ENCODE measurements at regions not wholly inside any gene's neighbourhood (a gene's known extent, or its start where the extent isn't known, plus 50 kb on each side); places are given as distances from the start of the nearest gene placed in this dataset.

- no peak overlapping the region for H2AK5ac ChIP-seq (ENCODE audit: low read depth, low read length)
- H4K8ac ChIP-seq (ENCODE audit: low read depth, low read length): no peak overlapping the region
- H4K91ac ChIP-seq (ENCODE audit: low read depth, low read length, poor library complexity): no peak overlapping the region
- H3K36me3 ChIP-seq (replicated peaks in 1 of 2; ENCODE audit: control insufficient read depth in 2 of 2, insufficient read depth in 2 of 2, low read length in 2 of 2): no peaks in the 10 kb centered on the region
- no peak overlapping the region for H3K4me2 ChIP-seq (ENCODE audit: insufficient read depth, low read length, poor library complexity, severe bottlenecking)
- no peak overlapping the region for H3K27ac ChIP-seq (replicated peaks; ENCODE audit: low read length)
- peaks cover 0 to 6% (median 0%) of the 10 kb centered on the region in 3 experiments for H3K27me3 ChIP-seq (ENCODE audit: control insufficient read depth in 3 of 3, insufficient read depth in 3 of 3, low read depth in 1 of 3, low read length in 3 of 3)
- H3K4me3 ChIP-seq (ENCODE audit: low read length in 2 of 2): no peak overlapping the region
- H3K79me1 ChIP-seq (ENCODE audit: low read depth, low read length): no peaks in the 10 kb centered on the region
- no peak overlapping the region for H2BK12ac ChIP-seq (ENCODE audit: low read length)
- H3K18ac ChIP-seq (ENCODE audit: low read length): no peak overlapping the region
- H2BK5ac ChIP-seq (ENCODE audit: low read length): no peak overlapping the region
- H3K14ac ChIP-seq (ENCODE audit: low read length): no peak overlapping the region
- no peak overlapping the region for H2AFZ ChIP-seq (ENCODE audit: low read length)
- WGBS, 2 donors (ENCODE audit: extremely low coverage in 2 of 2, insufficient read length in 2 of 2, insufficient replicate concordance in 1 of 2): no CpG with 5 or more reads among the region's 9 CpGs
- H3K23ac ChIP-seq (ENCODE audit: low read depth, low read length, poor library complexity): no peak overlapping the region
- no peak overlapping the region for H3K4ac ChIP-seq (ENCODE audit: low read length)
- H2BK120ac ChIP-seq (ENCODE audit: low read depth, low read length): no peak overlapping the region
- DNase-seq (ENCODE audit: low spot score): no peak
- H2BK15ac ChIP-seq (ENCODE audit: low read length): no peak overlapping the region
- no peak overlapping the region for H3K9ac ChIP-seq (ENCODE audit: low read depth, low read length, poor library complexity)
- H3K9me3 ChIP-seq (replicated peaks in 1 of 2; ENCODE audit: control insufficient read depth in 2 of 2, insufficient read depth in 1 of 2, low read depth in 1 of 2, low read length in 2 of 2): peaks cover 0 to 2% of the 10 kb centered on the region in 2 donors
- H3K4me1 ChIP-seq (ENCODE audit: control insufficient read depth in 2 of 2, insufficient read depth in 1 of 2, low read depth in 1 of 2, low read length in 2 of 2): no peaks in the 10 kb centered on the region
Measured at GRCh38 chr7:156534925-156535324, 105.6 kb upstream of the RNF32 start.

GRCh38 chr7:156533964-156534363 is 106.6 kb upstream of the RNF32 start:
- H2BK12ac ChIP-seq (ENCODE audit: low read length): no peak overlapping the region
- H3K79me1 ChIP-seq (ENCODE audit: low read depth, low read length): no peaks in the 10 kb centered on the region
- H4K91ac ChIP-seq (ENCODE audit: low read depth, low read length, poor library complexity): no peak overlapping the region
- H2AFZ ChIP-seq (ENCODE audit: low read length): no peak overlapping the region
- H3K36me3 ChIP-seq (replicated peaks in 1 of 2; ENCODE audit: control insufficient read depth in 2 of 2, insufficient read depth in 2 of 2, low read length in 2 of 2): no peaks in the 10 kb centered on the region
- no peak for DNase-seq (ENCODE audit: low spot score)
- no peak overlapping the region for H3K27ac ChIP-seq (replicated peaks; ENCODE audit: low read length)
- H3K4ac ChIP-seq (ENCODE audit: low read length): no peak overlapping the region
- H3K14ac ChIP-seq (ENCODE audit: low read length): peak overlapping the region; percentile 58
- no peak overlapping the region for H3K23ac ChIP-seq (ENCODE audit: low read depth, low read length, poor library complexity)
- no peak overlapping the region for H3K4me2 ChIP-seq (ENCODE audit: insufficient read depth, low read length, poor library complexity, severe bottlenecking)
- peak overlapping the region; percentile 56 for H2AK5ac ChIP-seq (ENCODE audit: low read depth, low read length)
- peaks cover 0 to 6% (median 0%) of the 10 kb centered on the region in 3 experiments for H3K27me3 ChIP-seq (ENCODE audit: control insufficient read depth in 3 of 3, insufficient read depth in 3 of 3, low read depth in 1 of 3, low read length in 3 of 3)
- H2BK5ac ChIP-seq (ENCODE audit: low read length): no peak overlapping the region
- H3K4me1 ChIP-seq (ENCODE audit: control insufficient read depth in 2 of 2, insufficient read depth in 1 of 2, low read depth in 1 of 2, low read length in 2 of 2): no peaks in the 10 kb centered on the region
- H3K9ac ChIP-seq (ENCODE audit: low read depth, low read length, poor library complexity): peak overlapping the region; percentile 50
- H2BK120ac ChIP-seq (ENCODE audit: low read depth, low read length): no peak overlapping the region
- no peak overlapping the region for H3K4me3 ChIP-seq (ENCODE audit: low read length in 2 of 2)
- H4K8ac ChIP-seq (ENCODE audit: low read depth, low read length): peak overlapping the region; percentile 89
- peaks cover 0 to 2% of the 10 kb centered on the region in 2 donors for H3K9me3 ChIP-seq (replicated peaks in 1 of 2; ENCODE audit: control insufficient read depth in 2 of 2, insufficient read depth in 1 of 2, low read depth in 1 of 2, low read length in 2 of 2)
- peak overlapping the region; percentile 62 for H3K18ac ChIP-seq (ENCODE audit: low read length)
- no peak overlapping the region for H2BK15ac ChIP-seq (ENCODE audit: low read length)
- WGBS, 2 donors (ENCODE audit: extremely low coverage in 2 of 2, insufficient read length in 2 of 2, insufficient replicate concordance in 1 of 2): no CpG with 5 or more reads among the region's 9 CpGs

- Histone ChIP-seq H3K4me2 (ENCODE audit: insufficient read depth, low read length, poor library complexity, severe bottlenecking) (no peak overlapping the region), H2AK5ac (ENCODE audit: low read depth, low read length) (no peak overlapping the region), H2BK5ac (ENCODE audit: low read length) (no peak overlapping the region), H2BK15ac (ENCODE audit: low read length) (no peak overlapping the region), H3K9me3 (replicated peaks in 1 of 2; ENCODE audit: control insufficient read depth in 2 of 2, insufficient read depth in 1 of 2, low read depth in 1 of 2, low read length in 2 of 2) (peaks cover 0 to 2% of the 10 kb centered on the region in 2 donors), H4K8ac (ENCODE audit: low read depth, low read length) (no peak overlapping the region), H2BK12ac (ENCODE audit: low read length) (no peak overlapping the region), H2AFZ (ENCODE audit: low read length) (no peak overlapping the region), H3K23ac (ENCODE audit: low read depth, low read length, poor library complexity) (peak overlapping the region; percentile 0), H3K27ac (replicated peaks; ENCODE audit: low read length) (no peak overlapping the region), H4K91ac (ENCODE audit: low read depth, low read length, poor library complexity) (no peak overlapping the region), H3K4ac (ENCODE audit: low read length) (no peak overlapping the region), H3K14ac (ENCODE audit: low read length) (no peak overlapping the region), H3K79me1 (ENCODE audit: low read depth, low read length) (no peaks in the 10 kb centered on the region), H3K9ac (ENCODE audit: low read depth, low read length, poor library complexity) (no peak overlapping the region), H3K18ac (ENCODE audit: low read length) (no peak overlapping the region), H3K36me3 (replicated peaks in 1 of 2; ENCODE audit: control insufficient read depth in 2 of 2, insufficient read depth in 2 of 2, low read length in 2 of 2) (no peaks in the 10 kb centered on the region), H3K4me1 (ENCODE audit: control insufficient read depth in 2 of 2, insufficient read depth in 1 of 2, low read depth in 1 of 2, low read length in 2 of 2) (no peaks in the 10 kb centered on the region), H3K4me3 (ENCODE audit: low read length in 2 of 2) (peak overlapping the region in 1 of 2 donors; percentile 10), H3K27me3 (ENCODE audit: control insufficient read depth in 3 of 3, insufficient read depth in 3 of 3, low read depth in 1 of 3, low read length in 3 of 3) (peaks cover 0 to 6% (median 0%) of the 10 kb centered on the region in 3 experiments), H2BK120ac (ENCODE audit: low read depth, low read length) (no peak overlapping the region)
- no CpG with 5 or more reads among the region's 13 CpGs for WGBS, 2 donors (ENCODE audit: extremely low coverage in 2 of 2, insufficient read length in 2 of 2, insufficient replicate concordance in 1 of 2)
- no peak for DNase-seq (ENCODE audit: low spot score)
Measured at GRCh38 chr7:156533420-156533819, 107.2 kb upstream of the RNF32 start.

- no peak for DNase-seq (ENCODE audit: low spot score)
- Histone ChIP-seq H2BK12ac (ENCODE audit: low read length) (no peak overlapping the region), H3K4ac (ENCODE audit: low read length) (no peak overlapping the region), H3K27me3 (ENCODE audit: control insufficient read depth in 3 of 3, insufficient read depth in 3 of 3, low read depth in 1 of 3, low read length in 3 of 3) (peaks cover 0 to 6% (median 0%) of the 10 kb centered on the region in 3 experiments), H3K18ac (ENCODE audit: low read length) (no peak overlapping the region), H3K4me2 (ENCODE audit: insufficient read depth, low read length, poor library complexity, severe bottlenecking) (no peak overlapping the region), H3K27ac (replicated peaks; ENCODE audit: low read length) (no peak overlapping the region), H3K79me1 (ENCODE audit: low read depth, low read length) (no peaks in the 10 kb centered on the region), H3K9ac (ENCODE audit: low read depth, low read length, poor library complexity) (no peak overlapping the region), H2AFZ (ENCODE audit: low read length) (no peak overlapping the region), H3K36me3 (replicated peaks in 1 of 2; ENCODE audit: control insufficient read depth in 2 of 2, insufficient read depth in 2 of 2, low read length in 2 of 2) (no peaks in the 10 kb centered on the region), H3K9me3 (replicated peaks in 1 of 2; ENCODE audit: control insufficient read depth in 2 of 2, insufficient read depth in 1 of 2, low read depth in 1 of 2, low read length in 2 of 2) (peaks cover 0 to 2% of the 10 kb centered on the region in 2 donors), H2BK120ac (ENCODE audit: low read depth, low read length) (no peak overlapping the region), H4K91ac (ENCODE audit: low read depth, low read length, poor library complexity) (no peak overlapping the region), H2BK15ac (ENCODE audit: low read length) (no peak overlapping the region), H4K8ac (ENCODE audit: low read depth, low read length) (no peak overlapping the region), H2BK5ac (ENCODE audit: low read length) (no peak overlapping the region), H3K4me3 (ENCODE audit: low read length in 2 of 2) (no peak overlapping the region), H2AK5ac (ENCODE audit: low read depth, low read length) (no peak overlapping the region), H3K14ac (ENCODE audit: low read length) (no peak overlapping the region), H3K4me1 (ENCODE audit: control insufficient read depth in 2 of 2, insufficient read depth in 1 of 2, low read depth in 1 of 2, low read length in 2 of 2) (no peaks in the 10 kb centered on the region), H3K23ac (ENCODE audit: low read depth, low read length, poor library complexity) (no peak overlapping the region)
- no CpG with 5 or more reads among the region's 2 CpGs for WGBS, 2 donors (ENCODE audit: extremely low coverage in 2 of 2, insufficient read length in 2 of 2, insufficient replicate concordance in 1 of 2)
Measured at GRCh38 chr7:156532016-156532602, 108.5 kb upstream of the RNF32 start.
